Chondrocyte (in vitro differentiated cells): ENCODE measurements at regions not wholly inside any gene's neighbourhood (a gene's known extent, or its start where the extent isn't known, plus 50 kb on each side); places are given as distances from the start of the nearest gene placed in this dataset.

ENCODE experiments used
- DNase-seq: peaks from one replicate; pipeline ENCODE4 v3.0.0; 2021; ENCODE audit warnings: mixed read lengths, low spot score
- H3K27ac Mint-ChIP-seq: one replicate; pipeline ENCODE4 v1.8.0; 2021; ENCODE audit warnings: mild to moderate bottlenecking, moderate library complexity, mixed read lengths; ENCODE audit not compliant: unreplicated experiment
- H3K27me3 Mint-ChIP-seq: 2 replicates; pipeline ENCODE4 v1.8.0; 2021; ENCODE audit warnings: low read depth, mixed read lengths
- H3K36me3 Mint-ChIP-seq: 2 replicates; pipeline ENCODE4 v1.8.0; 2021; ENCODE audit warnings: low read depth, mixed read lengths
- H3K4me1 Mint-ChIP-seq: 2 replicates; pipeline ENCODE4 v1.8.0; 2021; ENCODE audit warnings: low read depth, mild to moderate bottlenecking, mixed read lengths
- H3K4me3 Mint-ChIP-seq: one replicate; pipeline ENCODE4 v1.8.0; 2021; ENCODE audit warnings: mild to moderate bottlenecking, moderate library complexity, mixed read lengths; ENCODE audit not compliant: unreplicated experiment
- H3K9me3 Mint-ChIP-seq: 2 replicates; pipeline ENCODE4 v1.8.0; 2021; ENCODE audit warnings: low read depth, mixed read lengths
- CTCF ChIP-seq: fragments of 200-600 bp; sonication (generic); IDR thresholded peaks from 2 replicates; pipeline ENCODE4 v1.5.0; 2021; ENCODE audit warnings: antibody characterized with exemption, mild to moderate bottlenecking, moderate library complexity

GRCh38 chr1:5298376-5298775, 644.0 kb downstream of the AJAP1 start:
- Mint-ChIP-seq H3K27ac (no peak overlapping the region), H3K4me3 (no peak overlapping the region), H3K27me3 (no peaks in the 10 kb centered on the region), H3K4me1 (no peaks in the 10 kb centered on the region), H3K9me3 (peaks cover 60% of the 10 kb centered on the region), H3K36me3 (no peaks in the 10 kb centered on the region)
- DNase-seq, result no peak
- no peak for TF ChIP-seq CTCF

DNA sequence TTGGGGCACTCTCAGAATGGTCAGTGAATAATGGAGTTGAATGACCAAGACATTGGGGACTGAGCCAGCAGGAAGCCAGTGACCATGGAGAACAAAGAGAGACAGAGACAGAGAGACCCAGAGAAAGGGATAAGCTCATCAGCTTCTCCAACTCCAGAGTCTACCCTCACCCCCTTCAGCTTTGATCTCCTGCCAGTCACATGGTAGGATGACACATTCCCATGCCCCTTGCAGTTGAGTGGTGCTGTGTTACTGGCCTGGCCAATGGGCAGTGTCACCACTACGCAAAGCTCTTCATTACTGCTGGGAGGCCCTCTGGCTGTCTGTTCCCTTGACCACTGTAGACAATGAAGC, 643.5 kb downstream of the AJAP1 start:
- H3K9me3 Mint-ChIP-seq, result peaks cover 59% of the 10 kb centered on the region
- TF ChIP-seq CTCF, result no peak
- H3K4me1 Mint-ChIP-seq, result no peaks in the 10 kb centered on the region
- no peak overlapping the region for H3K27ac Mint-ChIP-seq
- H3K4me3 Mint-ChIP-seq, result no peak overlapping the region
- no peaks in the 10 kb centered on the region for H3K27me3 Mint-ChIP-seq
- DNase-seq, result no peak
- no peaks in the 10 kb centered on the region for H3K36me3 Mint-ChIP-seq

- Mint-ChIP-seq H3K27ac (no peak overlapping the region), H3K9me3 (peaks cover 56% of the 10 kb centered on the region), H3K4me3 (no peak overlapping the region), H3K36me3 (no peaks in the 10 kb centered on the region), H3K4me1 (no peaks in the 10 kb centered on the region), H3K27me3 (no peaks in the 10 kb centered on the region)
- no peak for DNase-seq
- TF ChIP-seq CTCF, result no peak
Observed at GRCh38 chr1:5297180-5297885, 642.9 kb downstream of the AJAP1 start.

- TF ChIP-seq CTCF, result no peak
- Mint-ChIP-seq H3K9me3 (peaks cover 49% of the 10 kb centered on the region), H3K27ac (no peak overlapping the region), H3K36me3 (no peaks in the 10 kb centered on the region), H3K4me1 (no peaks in the 10 kb centered on the region), H3K4me3 (no peak overlapping the region), H3K27me3 (no peaks in the 10 kb centered on the region)
- no peak for DNase-seq
Observed at GRCh38 chr1:5296557-5297179, 642.3 kb downstream of the AJAP1 start.

DNA sequence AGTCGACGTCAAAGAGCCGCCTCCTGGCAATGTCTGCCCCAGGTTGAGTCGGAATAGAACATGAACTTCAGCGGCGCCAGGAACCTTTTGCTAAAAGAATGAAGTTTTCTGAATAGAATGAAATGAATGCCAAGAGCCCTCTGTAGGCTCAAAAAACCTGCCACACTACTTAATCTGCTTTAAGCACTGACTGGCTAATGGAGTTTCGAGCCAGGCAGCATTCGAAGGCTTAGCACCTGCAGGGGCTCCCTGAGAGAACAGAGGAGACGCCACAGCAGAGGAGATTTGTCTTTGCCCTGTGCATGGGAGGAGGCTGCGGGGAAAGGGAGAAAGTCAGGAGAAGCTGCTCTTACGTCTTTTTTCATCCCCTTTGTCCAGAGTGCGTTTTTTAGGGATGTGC, 641.7 kb downstream of the AJAP1 start:
- DNase-seq, result no peak
- Mint-ChIP-seq H3K4me1 (no peaks in the 10 kb centered on the region), H3K27ac (no peak overlapping the region), H3K36me3 (no peaks in the 10 kb centered on the region), H3K9me3 (peaks cover 49% of the 10 kb centered on the region), H3K27me3 (no peaks in the 10 kb centered on the region), H3K4me3 (no peak overlapping the region)
- no peak for TF ChIP-seq CTCF
